GM21529 (cell line): ENCODE measurements at regions not wholly inside any gene's neighbourhood (a gene's known extent, or its start where the extent isn't known, plus 50 kb on each side); places are given as distances from the start of the nearest gene placed in this dataset.
"Not testable (repeated sequence)": the region's sequence is repeated elsewhere in the genome, so short reads cannot be mapped to it uniquely, and the experiment has no call there.

Source experiments
- ATAC-seq: cut with Tn5 transposase; IDR thresholded peaks from one replicate; pipeline ENCODE4 v1.9.1; 2021; ENCODE audit not compliant: unreplicated experiment

DNA sequence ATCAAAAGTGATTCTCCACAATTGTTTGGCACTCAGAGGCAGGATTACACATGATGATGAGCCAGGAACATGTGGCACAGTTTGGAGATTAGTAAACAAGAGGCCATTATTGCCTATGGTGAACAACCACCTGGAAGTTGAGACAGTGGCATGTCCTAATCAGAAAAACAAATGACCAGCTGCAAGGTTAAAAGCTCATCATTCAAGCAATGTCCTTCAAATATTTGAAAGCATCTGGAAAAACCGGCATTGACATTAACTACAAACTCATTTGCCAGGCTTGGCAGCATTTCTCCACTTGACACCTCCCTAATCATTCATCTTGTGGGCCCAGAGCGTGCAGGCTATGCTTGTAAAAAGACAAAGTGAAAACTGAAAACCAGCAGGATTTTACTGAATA lies 80.6 kb upstream of the MEGF10 start:
- ATAC-seq = no peak

DNA sequence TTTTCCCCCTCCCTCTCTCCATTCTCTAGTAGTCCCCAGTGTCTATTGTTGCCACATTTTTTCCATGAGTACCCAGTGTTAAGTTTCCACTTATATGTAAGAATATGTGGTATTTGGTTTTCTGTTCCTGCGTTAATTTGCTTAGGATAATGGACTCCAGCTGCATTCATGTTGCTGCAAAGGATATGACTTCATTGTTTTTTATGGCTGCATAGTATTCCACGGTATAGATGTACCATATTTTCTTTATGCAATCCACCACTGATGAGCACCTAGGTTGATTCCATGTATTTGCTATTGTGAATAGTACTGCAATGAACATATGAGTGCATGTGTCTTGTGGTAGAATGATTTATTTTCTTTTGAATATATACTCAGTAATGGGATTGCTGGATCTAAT lies 77.4 kb upstream of the MEGF10 start:
- no peak for ATAC-seq

DNA sequence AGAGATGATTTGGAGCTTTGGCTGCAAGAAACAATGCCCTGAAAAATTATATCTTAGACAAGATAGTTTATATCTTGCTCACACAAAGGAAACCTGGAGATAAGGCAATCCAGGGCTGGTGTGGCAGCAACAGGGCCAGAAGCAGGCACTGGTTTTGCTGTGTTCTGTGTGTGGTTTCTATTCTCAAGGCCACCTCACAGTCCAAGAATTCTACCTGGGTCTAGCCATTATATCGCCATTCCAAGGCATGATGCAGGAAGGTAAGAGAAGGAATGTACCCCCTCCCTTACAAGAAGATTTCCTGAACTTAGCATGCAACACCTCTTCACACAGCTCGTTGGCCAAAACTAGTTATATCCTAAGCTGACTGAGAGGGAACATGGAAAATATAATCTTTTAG lies 74.5 kb upstream of the MEGF10 start:
- no peak for ATAC-seq

DNA sequence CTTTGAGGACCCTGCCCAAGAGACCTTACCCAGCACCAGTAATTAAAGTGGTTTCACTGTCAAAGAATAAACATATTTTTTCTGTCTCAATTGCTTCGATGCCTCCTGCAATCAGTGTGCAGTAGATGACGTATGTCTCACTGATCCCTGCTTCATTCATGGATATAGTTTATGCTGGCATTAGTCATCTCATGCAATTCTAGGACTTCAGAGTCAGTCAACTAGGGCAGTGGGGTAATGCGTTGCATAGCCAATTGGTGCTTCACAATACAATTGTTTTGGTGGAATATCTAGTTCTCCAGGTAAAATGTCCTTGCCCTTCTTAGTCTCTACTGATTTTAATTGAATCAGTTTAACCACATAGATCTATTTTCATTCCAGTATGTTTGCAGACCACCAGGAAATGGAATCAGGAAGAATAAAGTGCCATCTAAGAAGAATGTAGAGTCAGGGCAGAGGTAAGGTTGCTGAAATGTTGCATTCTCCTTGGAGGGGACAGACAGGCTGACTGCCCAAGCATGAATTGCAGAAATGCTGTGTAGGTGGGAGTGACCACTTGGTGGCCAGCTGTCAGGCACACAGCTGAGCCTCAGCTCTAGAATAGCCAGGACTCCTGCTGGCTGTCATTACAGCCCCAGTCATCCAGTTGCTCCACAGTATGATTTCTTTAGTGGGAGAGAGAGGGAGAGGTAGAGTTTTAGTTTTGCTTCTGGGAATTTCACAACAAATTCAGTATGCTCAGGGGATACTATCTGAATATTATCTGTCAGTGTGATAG lies 73.5 kb upstream of the MEGF10 start:
- no peak for ATAC-seq

DNA sequence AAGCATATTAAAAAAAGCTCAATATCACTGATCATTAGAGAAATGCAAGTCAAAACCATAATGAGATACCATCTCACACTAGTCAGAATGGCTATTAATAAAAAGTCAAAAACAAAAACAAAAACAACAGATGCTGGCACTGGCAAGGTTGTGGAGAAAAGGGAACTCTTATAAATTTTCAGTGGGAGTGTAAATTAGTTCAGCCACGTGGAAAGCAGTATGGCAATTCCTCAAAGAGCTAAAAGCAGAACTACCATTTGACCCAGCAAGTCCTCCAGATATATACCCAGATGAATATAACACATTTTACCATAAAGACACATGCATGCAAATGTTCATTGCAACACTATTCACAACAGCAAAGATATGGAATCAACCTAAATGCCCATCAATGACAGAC lies 68.7 kb upstream of the MEGF10 start:
- ATAC-seq = not testable (repeated sequence)

DNA sequence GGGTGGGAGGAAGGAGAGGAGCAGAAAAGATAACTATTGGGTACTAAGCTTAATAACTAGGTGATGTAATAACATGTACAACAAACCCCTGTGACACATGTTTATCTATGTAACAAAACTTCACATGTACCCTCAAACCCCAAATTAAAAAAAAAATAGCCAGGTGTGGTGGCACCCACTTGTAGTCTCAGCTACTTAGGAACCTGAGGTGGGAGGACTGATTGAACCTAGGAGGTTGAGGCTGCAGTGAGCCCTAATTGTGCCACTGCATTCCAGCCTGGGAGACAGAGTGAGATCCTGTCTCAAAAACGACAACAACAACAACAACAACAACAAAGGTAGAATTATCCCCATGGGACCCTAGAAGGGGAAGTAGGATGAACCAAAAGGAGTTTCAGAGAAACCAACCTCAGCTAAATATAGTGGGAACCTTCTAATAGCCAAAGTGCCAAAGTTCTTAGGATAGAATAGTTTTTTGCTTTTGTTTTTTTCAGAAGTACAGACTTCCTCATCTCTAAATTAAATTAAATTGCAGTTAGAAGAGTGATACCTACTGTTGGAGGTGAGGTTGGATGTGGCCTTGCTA lies 67.9 kb upstream of the MEGF10 start:
- peak; percentile 76 for ATAC-seq

DNA sequence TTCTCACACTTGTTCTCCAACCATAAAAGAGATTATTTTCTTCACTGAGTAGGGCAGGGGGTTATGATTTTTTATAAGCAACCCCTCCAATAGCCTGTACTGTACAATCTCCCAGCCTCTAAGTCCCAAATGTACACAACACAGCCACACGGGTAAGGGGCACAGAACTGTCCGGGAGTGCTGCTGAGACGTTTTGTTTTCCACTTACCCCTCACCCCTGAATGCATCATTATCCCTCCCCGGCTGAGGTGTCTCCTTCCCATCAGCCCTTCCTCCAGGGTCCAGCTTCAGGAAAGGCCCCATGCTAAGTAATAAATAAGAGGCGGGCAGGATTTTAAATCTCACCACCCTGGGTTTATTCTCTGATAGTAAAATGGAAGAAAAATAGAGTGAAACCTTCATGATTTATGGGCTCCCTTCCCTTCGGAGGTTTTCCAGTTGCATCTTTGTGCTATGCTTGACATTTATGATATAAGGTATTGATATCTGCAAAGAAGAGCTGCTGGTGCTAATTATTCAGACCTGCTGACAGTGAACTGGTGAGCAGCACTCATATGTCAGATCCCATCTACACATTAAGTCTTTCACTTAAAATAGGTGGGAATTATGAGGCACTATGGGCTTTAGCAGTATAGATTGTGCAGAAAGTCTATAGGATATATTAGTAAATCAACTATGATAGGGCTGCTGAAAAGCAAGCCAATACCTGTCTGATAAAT lies 67.2 kb upstream of the MEGF10 start:
- peak; percentile 8 for ATAC-seq

DNA sequence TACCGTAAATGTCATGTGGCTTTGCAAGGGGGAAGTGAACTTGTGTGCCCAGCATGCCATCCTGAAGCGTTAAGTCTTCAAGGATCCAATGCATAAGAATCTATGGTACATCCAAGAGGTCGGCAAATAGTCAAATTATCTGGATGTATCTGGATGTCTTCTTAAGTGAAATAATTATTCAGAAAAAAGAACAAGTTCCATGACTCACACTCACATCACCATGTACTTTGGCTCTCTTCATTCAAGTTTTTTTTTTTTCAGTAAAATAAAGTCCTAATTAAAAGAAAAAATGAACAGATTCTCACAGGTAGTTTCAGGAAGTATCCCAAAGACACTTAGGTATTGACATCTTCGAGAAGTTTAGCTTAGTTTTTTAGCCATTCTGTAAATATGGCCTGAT lies 62.7 kb upstream of the MEGF10 start:
- ATAC-seq = no peak

DNA sequence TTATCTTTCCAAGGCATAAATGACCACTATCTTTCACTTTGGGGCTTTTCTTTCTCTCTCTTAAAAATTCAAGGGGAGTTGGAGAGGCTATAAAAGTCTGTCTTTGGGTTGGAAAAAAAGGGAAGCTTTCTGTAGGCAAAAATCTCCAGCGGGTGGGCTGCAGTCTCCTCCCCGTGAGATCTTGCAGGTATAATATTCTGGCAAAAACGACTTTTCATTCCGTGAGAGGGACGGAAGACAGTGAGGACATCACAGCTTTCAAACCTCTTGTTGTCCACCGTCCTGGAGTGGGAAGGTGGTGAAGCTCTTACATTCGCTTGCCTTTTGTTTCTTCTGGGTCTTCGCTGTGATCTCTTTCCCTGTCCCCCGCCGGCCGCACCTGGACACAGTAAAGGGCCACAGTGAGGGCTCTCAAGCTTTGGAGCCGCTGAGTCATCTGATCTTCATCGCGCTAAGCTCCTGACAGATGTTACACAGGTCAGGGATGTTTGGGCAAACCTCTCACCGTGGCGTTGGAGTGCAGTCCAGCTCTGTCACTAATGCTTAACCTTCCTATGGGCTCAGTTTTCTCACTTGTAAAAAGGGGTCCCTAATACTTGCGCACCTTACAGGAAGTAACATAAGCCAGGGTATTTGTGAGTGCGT lies 61.9 kb upstream of the MEGF10 start:
- no peak for ATAC-seq

DNA sequence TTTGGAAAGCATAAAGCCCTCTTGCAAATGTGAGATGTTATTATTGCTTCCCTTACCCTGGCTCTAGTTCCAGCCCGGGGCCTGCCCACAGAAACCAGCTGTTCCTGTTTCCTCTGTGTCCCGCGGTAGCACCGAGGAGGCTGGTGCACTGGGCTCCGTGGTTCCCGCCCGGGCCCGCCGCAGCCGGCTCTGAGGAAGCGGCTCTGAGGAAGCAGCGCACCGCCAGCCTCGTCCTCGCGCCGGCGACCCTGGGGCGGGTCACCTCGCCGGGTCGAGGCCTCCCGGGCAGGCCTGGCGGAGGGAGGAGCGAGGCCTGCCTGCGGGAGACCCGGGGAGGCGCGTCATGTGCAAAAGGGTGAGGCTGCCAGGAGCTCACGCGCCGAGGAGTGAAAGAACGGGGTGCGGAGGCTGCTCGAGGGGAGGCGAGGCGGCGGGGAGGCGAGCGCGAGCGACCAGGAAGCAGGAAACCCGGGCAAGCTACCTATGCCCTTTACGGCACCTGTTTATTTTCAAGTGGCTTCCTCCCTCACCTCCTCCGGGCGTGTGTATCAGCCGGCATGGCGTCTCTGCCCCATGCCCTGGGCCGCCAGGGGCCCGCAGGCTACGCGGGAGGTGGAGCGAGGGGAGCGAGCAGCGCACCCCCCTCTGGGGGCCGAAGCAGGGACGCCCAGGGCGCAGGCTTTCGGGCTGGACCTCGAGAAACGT lies 61.3 kb upstream of the MEGF10 start:
- peak; percentile 82 for ATAC-seq

DNA sequence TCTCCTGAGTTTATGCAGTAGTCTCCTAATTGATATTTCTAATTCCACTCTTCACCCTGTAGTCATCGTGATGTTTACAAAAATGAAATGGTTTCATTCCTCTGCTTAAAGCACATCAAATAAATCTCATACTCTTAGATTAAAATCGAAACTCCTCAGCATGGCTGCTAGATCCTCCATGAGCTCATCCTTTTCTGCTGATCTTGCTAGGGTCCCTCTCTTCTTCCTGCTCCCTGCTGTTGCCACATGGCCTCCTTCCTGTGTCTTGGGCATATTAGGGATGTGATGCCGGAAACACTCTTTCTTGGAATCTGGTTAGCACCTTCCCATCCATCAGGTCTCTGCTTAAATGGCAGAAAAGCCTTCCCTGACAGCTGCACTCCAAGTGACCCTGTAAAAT lies 59.5 kb upstream of the MEGF10 start:
- ATAC-seq = no peak

DNA sequence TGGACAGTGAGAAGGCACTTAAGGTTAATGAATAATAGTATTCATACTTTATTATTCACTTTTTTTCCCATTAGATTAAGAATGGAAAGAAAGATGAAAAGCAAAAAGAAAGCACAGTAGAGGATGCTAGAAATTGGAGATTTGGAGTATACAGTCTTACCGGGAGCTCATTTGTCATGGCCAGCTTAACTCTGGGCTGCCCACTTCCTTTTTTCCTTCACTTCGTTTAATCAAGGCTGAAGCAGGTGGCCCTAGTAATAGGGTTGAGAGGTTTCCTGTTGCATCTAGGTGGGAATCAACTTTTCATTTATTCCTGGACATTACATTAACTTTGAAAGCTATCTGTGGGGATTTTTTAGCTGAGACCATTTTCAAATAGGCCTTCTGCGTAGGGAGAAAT lies 57.0 kb upstream of the MEGF10 start:
- ATAC-seq = no peak

DNA sequence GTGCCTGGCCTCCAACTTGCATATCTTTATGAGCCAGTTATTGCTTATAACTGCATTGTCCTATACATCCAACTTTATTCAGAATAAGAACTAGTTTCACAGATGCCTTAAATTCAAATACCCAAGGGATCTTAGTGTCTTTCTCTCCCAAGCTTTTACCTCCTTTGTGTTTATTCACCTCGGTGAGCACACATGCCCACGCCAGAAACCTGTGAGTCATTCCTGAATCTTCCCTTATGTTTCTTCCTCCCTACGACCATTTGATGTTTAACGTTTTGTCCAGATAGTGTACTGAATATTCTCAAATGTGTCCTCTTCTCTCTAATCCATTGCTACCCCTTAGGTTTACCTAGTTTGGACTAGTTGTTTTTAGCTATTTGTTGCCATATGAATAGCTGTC lies 55.5 kb upstream of the MEGF10 start:
- ATAC-seq = no peak

DNA sequence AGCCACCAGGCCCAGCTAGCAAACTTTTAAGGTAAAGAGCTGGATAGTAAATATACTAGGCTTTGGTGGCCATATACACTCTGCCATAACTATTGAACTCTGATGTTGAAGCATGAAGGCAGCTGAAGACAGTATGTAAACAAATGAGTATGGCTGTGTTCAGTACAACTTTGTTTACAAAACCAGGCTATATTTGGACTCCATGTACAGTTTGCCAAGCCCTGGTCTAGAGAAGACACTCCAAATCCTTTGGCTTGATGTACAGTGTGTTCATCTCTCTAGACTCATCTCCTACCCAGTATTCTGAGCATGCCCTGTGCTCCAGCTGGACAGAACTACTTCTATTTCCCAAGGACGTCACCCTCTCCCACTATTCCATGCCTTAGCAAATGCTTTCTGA lies 54.3 kb upstream of the MEGF10 start:
- ATAC-seq = no peak
